HG02973 (cell line): ENCODE measurements at regions not wholly inside any gene's neighbourhood (a gene's known extent, or its start where the extent isn't known, plus 50 kb on each side); places are given as distances from the start of the nearest gene placed in this dataset.

Experiments used
- ATAC-seq: cut with Tn5 transposase; IDR thresholded peaks from one replicate; pipeline ENCODE4 v1.9.1; 2021; ENCODE audit warnings: moderate library complexity; ENCODE audit not compliant: unreplicated experiment

GRCh38 chr10:124305131-124305530 lies 113.6 kb downstream of the OAT start:
- ATAC-seq, result no peak

GRCh38 chr10:124303662-124304418 lies 114.9 kb downstream of the OAT start:
- no peak for ATAC-seq

- ATAC-seq, result no peak
These were observed 115.7 kb downstream of the OAT start for GRCh38 chr10:124302951-124303505.

- no peak for ATAC-seq
These were observed 117.0 kb downstream of the OAT start for GRCh38 chr10:124301736-124302135.

GRCh38 chr10:124300735-124301134 lies 118.0 kb downstream of the OAT start:
- ATAC-seq, result no peak

GRCh38 chr10:124300224-124300623 lies 118.5 kb downstream of the OAT start:
- ATAC-seq, result no peak

GRCh38 chr10:124299696-124300095 lies 119.0 kb downstream of the OAT start:
- no peak for ATAC-seq

- ATAC-seq, result no peak
These were observed 119.8 kb downstream of the OAT start for GRCh38 chr10:124298891-124299290.

GRCh38 chr10:124296813-124297788 lies 121.6 kb downstream of the OAT start:
- no peak for ATAC-seq

- no peak for ATAC-seq
These were observed 122.5 kb downstream of the OAT start for GRCh38 chr10:124296121-124296812.

GRCh38 chr10:124294811-124295770 lies 123.6 kb downstream of the OAT start:
- ATAC-seq, result no peak

GRCh38 chr10:124293616-124294449 lies 124.9 kb downstream of the OAT start:
- ATAC-seq, result no peak

- ATAC-seq, result no peak
These were observed 125.7 kb downstream of the OAT start for GRCh38 chr10:124292911-124293615.

GRCh38 chr10:124291001-124291701 lies 127.6 kb downstream of the OAT start:
- ATAC-seq, result no peak

GRCh38 chr10:124289851-124290795 lies 128.6 kb downstream of the OAT start:
- ATAC-seq, result peak; percentile 50
